ENCODE measurements at regions not wholly inside any gene's neighbourhood (a gene's known extent, or its start where the extent isn't known, plus 50 kb on each side); places are given as distances from the start of the nearest gene placed in this dataset.

- TF ChIP-seq EGR1 (IDR thresholded peaks at IDR 0.05; ENCODE audit: low read depth), result no peak
Observed at GRCh38 chrX:97931586-97931985, 1047.9 kb downstream of the RPA4 start (continued).

- DNase-seq (ENCODE audit: low read depth, low spot score), result no peak
- Histone ChIP-seq H3K4me1 (ENCODE audit: control insufficient read depth in 1 of 2, insufficient read depth in 2 of 2, low read length in 2 of 2) (no peaks in the 10 kb centered on the region), H3K4me2 (ENCODE audit: low read length) (no peak overlapping the region), H3K9ac (ENCODE audit: low read length) (no peak overlapping the region), H3K27me3 (ENCODE audit: insufficient read depth, low read length) (no peaks in the 10 kb centered on the region), H3K9me3 (ENCODE audit: control insufficient read depth in 1 of 2, insufficient read depth in 1 of 2, low read depth in 1 of 2, low read length in 2 of 2) (no peaks in the 10 kb centered on the region), H3K79me2 (ENCODE audit: insufficient read depth, low read length) (no peaks in the 10 kb centered on the region), H3K9me2 (ENCODE audit: insufficient read depth) (no peaks in the 10 kb centered on the region), H3K4me3 (replicated peaks in 1 of 2; ENCODE audit: low read depth in 1 of 2, low read length in 2 of 2) (no peak overlapping the region), H4K20me1 (ENCODE audit: insufficient read depth) (no peaks in the 10 kb centered on the region), H3K36me3 (ENCODE audit: control insufficient read depth in 1 of 2, insufficient read depth in 2 of 2, low read length in 2 of 2) (no peaks in the 10 kb centered on the region), H2AFZ (ENCODE audit: low read depth, low read length, poor library complexity, severe bottlenecking) (no peak overlapping the region), H3K27ac (ENCODE audit: low read depth, low read length) (no peak overlapping the region)
- no peak for ATAC-seq
- no peak for TF ChIP-seq RAD21 (IDR thresholded peaks at IDR 0.05; ENCODE audit: low read depth)
- no peak for TF ChIP-seq EZH2phosphoT487 (IDR thresholded peaks at IDR 0.05; ENCODE audit: borderline replicate concordance)
- no peak for TF ChIP-seq POLR2AphosphoS5 (IDR thresholded peaks at IDR 0.05; ENCODE audit: low read depth, low read length)
- intact Hi-C loops (cut with micrococcal nuclease), result no loop called here
- ChIA-PET POLR2A (no interaction called here), RAD21 (ENCODE audit: low non-redundant PET in 1 of 2, low total read pairs in 2 of 2, uncharacterized antibody in 2 of 2, unreplicated experiment in 2 of 2) (no interaction called here), CTCF (no interaction called here)
- BruUV-seq (replicated peaks), result no TSS peak
Observed at GRCh38 chrX:97936296-97936695, 1052.6 kb downstream of the RPA4 start.

- RAD21 ChIA-PET (ENCODE audit: low non-redundant PET in 1 of 2, low total read pairs in 2 of 2, uncharacterized antibody in 2 of 2, unreplicated experiment in 2 of 2), result no interaction called here
- POLR2A ChIA-PET, result no interaction called here
Observed at GRCh38 chrX:97938706-97939105, 1055.0 kb downstream of the RPA4 start.

More at GRCh38 chrX:97938706-97939105, 1055.0 kb downstream of the RPA4 start:
- ATAC-seq (no peak), DNase-seq (ENCODE audit: low read depth, low spot score) (no peak)
- TF ChIP-seq RAD21 (IDR thresholded peaks at IDR 0.05; ENCODE audit: low read depth), result no peak
- TF ChIP-seq ELF1 (IDR thresholded peaks at IDR 0.05; ENCODE audit: borderline replicate concordance, low read depth), result no peak
- TF ChIP-seq EGR1 (IDR thresholded peaks at IDR 0.05; ENCODE audit: low read depth), result no peak
- no peak for TF ChIP-seq ZFX (IDR thresholded peaks at IDR 0.05)
- no peak for TF ChIP-seq EZH2 (IDR thresholded peaks at IDR 0.05)
- no peak for TF ChIP-seq CTCF (IDR thresholded peaks at IDR 0.05 in 2 of 3, conservative IDR thresholded peaks at IDR 0.05 in 1 of 3; ENCODE audit: borderline replicate concordance in 1 of 3, insufficient read depth in 1 of 3, low read depth in 2 of 3, low read length in 2 of 3)
- no peak for TF ChIP-seq TCF7L2 (IDR thresholded peaks at IDR 0.05; ENCODE audit: borderline replicate concordance, extremely low read depth, insufficient read depth, insufficient read length)
- no peak for TF ChIP-seq MAX (IDR thresholded peaks at IDR 0.05)
- TF ChIP-seq ATF3 (IDR thresholded peaks at IDR 0.05), result no peak
- TF ChIP-seq SP1 (IDR thresholded peaks at IDR 0.05; ENCODE audit: low read depth), result no peak
- TF ChIP-seq POLR2A (IDR thresholded peaks at IDR 0.05; ENCODE audit: borderline replicate concordance, extremely low read depth, insufficient read depth, insufficient read length), result no peak
- no peak for TF ChIP-seq EZH2phosphoT487 (IDR thresholded peaks at IDR 0.05; ENCODE audit: borderline replicate concordance)
- TF ChIP-seq SIN3A (IDR thresholded peaks at IDR 0.05; ENCODE audit: low read depth), result no peak
- no peaks in the 10 kb centered on the region for H3K79me2 ChIP-seq (ENCODE audit: insufficient read depth, low read length)
- H3K9ac ChIP-seq (ENCODE audit: low read length), result no peak overlapping the region
- no peaks in the 10 kb centered on the region for H3K4me1 ChIP-seq (ENCODE audit: control insufficient read depth in 1 of 2, insufficient read depth in 2 of 2, low read length in 2 of 2)
- no peaks in the 10 kb centered on the region for H4K20me1 ChIP-seq (ENCODE audit: insufficient read depth)
- no peaks in the 10 kb centered on the region for H3K36me3 ChIP-seq (ENCODE audit: control insufficient read depth in 1 of 2, insufficient read depth in 2 of 2, low read length in 2 of 2)
- H3K27ac ChIP-seq (ENCODE audit: low read depth, low read length), result no peak overlapping the region
- intact Hi-C loops (cut with micrococcal nuclease), result no loop called here
- CTCF ChIA-PET, result no interaction called here
- BruUV-seq (replicated peaks), result no TSS peak
- no peaks in the 10 kb centered on the region for H3K9me2 ChIP-seq (ENCODE audit: insufficient read depth)
- no peak overlapping the region for H2AFZ ChIP-seq (ENCODE audit: low read depth, low read length, poor library complexity, severe bottlenecking)
- H3K4me3 ChIP-seq (replicated peaks in 1 of 2; ENCODE audit: low read depth in 1 of 2, low read length in 2 of 2), result no peak overlapping the region
- H3K9me3 ChIP-seq (ENCODE audit: control insufficient read depth in 1 of 2, insufficient read depth in 1 of 2, low read depth in 1 of 2, low read length in 2 of 2), result no peaks in the 10 kb centered on the region
- no peaks in the 10 kb centered on the region for H3K27me3 ChIP-seq (ENCODE audit: insufficient read depth, low read length)
- no peak overlapping the region for H3K4me2 ChIP-seq (ENCODE audit: low read length)

Measured in HCT116 (cell line).